ENCODE measurements at regions not wholly inside any gene's neighbourhood (a gene's known extent, or its start where the extent isn't known, plus 50 kb on each side); places are given as distances from the start of the nearest gene placed in this dataset.

GRCh38 chr18:29892960-29893558, 1149.5 kb downstream of the DSC3 start:
- WGBS, 3 donors = 46 to 67% (median 49%) methylated on average over 2 of the region's 2 CpGs
- no peaks in the 10 kb centered on the region for H3K4me1 ChIP-seq (ENCODE audit: control insufficient read depth in 3 of 3, insufficient read depth in 2 of 3, low read depth in 1 of 3, low read length in 2 of 3)
- DNase-seq = no peak
- H3K36me3 ChIP-seq (ENCODE audit: control insufficient read depth in 3 of 3, insufficient read depth in 2 of 3, low read depth in 1 of 3, low read length in 3 of 3) = no peaks in the 10 kb centered on the region
- no peak overlapping the region for H3K27ac ChIP-seq (ENCODE audit: low read depth in 1 of 3, low read length in 2 of 3)
- H3K4me3 ChIP-seq (ENCODE audit: low read depth in 1 of 3, low read length in 3 of 3) = no peak overlapping the region
- H3K9me3 ChIP-seq (ENCODE audit: control insufficient read depth in 2 of 2, insufficient read depth in 1 of 2, low read depth in 1 of 2, low read length in 1 of 2) = no peaks in the 10 kb centered on the region
- H3K27me3 ChIP-seq (ENCODE audit: control insufficient read depth in 3 of 3, insufficient read depth in 3 of 3, low read length in 3 of 3) = no peaks in the 10 kb centered on the region
- no peak for FAIRE-seq

- Histone ChIP-seq H3K9me3 (ENCODE audit: control insufficient read depth in 2 of 2, insufficient read depth in 1 of 2, low read depth in 1 of 2, low read length in 1 of 2) (no peaks in the 10 kb centered on the region), H3K4me1 (ENCODE audit: control insufficient read depth in 3 of 3, insufficient read depth in 2 of 3, low read depth in 1 of 3, low read length in 2 of 3) (no peaks in the 10 kb centered on the region), H3K36me3 (ENCODE audit: control insufficient read depth in 3 of 3, insufficient read depth in 2 of 3, low read depth in 1 of 3, low read length in 3 of 3) (no peaks in the 10 kb centered on the region), H3K27me3 (ENCODE audit: control insufficient read depth in 3 of 3, insufficient read depth in 3 of 3, low read length in 3 of 3) (no peaks in the 10 kb centered on the region), H3K4me3 (ENCODE audit: low read depth in 1 of 3, low read length in 3 of 3) (no peak overlapping the region), H3K27ac (ENCODE audit: low read depth in 1 of 3, low read length in 2 of 3) (no peak overlapping the region)
- no peak for DNase-seq
- FAIRE-seq = no peak
Observed at GRCh38 chr18:29883114-29883513, 1159.4 kb downstream of the DSC3 start.

GRCh38 chr18:29882620-29883019, 1159.9 kb downstream of the DSC3 start:
- no peak for DNase-seq
- 40 to 60% (median 47%) methylated on average over 1 of the region's 1 CpG for WGBS, 3 donors
- no peaks in the 10 kb centered on the region for H3K36me3 ChIP-seq (ENCODE audit: control insufficient read depth in 3 of 3, insufficient read depth in 2 of 3, low read depth in 1 of 3, low read length in 3 of 3)
- no peaks in the 10 kb centered on the region for H3K4me1 ChIP-seq (ENCODE audit: control insufficient read depth in 3 of 3, insufficient read depth in 2 of 3, low read depth in 1 of 3, low read length in 2 of 3)
- FAIRE-seq = no peak
- H3K9me3 ChIP-seq (ENCODE audit: control insufficient read depth in 2 of 2, insufficient read depth in 1 of 2, low read depth in 1 of 2, low read length in 1 of 2) = no peaks in the 10 kb centered on the region
- no peak overlapping the region for H3K4me3 ChIP-seq (ENCODE audit: low read depth in 1 of 3, low read length in 3 of 3)
- H3K27me3 ChIP-seq (ENCODE audit: control insufficient read depth in 3 of 3, insufficient read depth in 3 of 3, low read length in 3 of 3) = no peaks in the 10 kb centered on the region
- H3K27ac ChIP-seq (ENCODE audit: low read depth in 1 of 3, low read length in 2 of 3) = no peak overlapping the region

- Histone ChIP-seq H3K27ac (ENCODE audit: low read depth in 1 of 3, low read length in 2 of 3) (no peak overlapping the region), H3K4me3 (ENCODE audit: low read depth in 1 of 3, low read length in 3 of 3) (no peak overlapping the region), H3K9me3 (ENCODE audit: control insufficient read depth in 2 of 2, insufficient read depth in 1 of 2, low read depth in 1 of 2, low read length in 1 of 2) (no peaks in the 10 kb centered on the region), H3K27me3 (ENCODE audit: control insufficient read depth in 3 of 3, insufficient read depth in 3 of 3, low read length in 3 of 3) (no peaks in the 10 kb centered on the region), H3K36me3 (ENCODE audit: control insufficient read depth in 3 of 3, insufficient read depth in 2 of 3, low read depth in 1 of 3, low read length in 3 of 3) (no peaks in the 10 kb centered on the region), H3K4me1 (ENCODE audit: control insufficient read depth in 3 of 3, insufficient read depth in 2 of 3, low read depth in 1 of 3, low read length in 2 of 3) (no peaks in the 10 kb centered on the region)
- FAIRE-seq (no peak), DNase-seq (no peak)
- 78 to 90% (median 86%) methylated on average over 2 of the region's 2 CpGs for WGBS, 3 donors
Observed at GRCh38 chr18:29879763-29880162, 1162.8 kb downstream of the DSC3 start.

- Histone ChIP-seq H3K9me3 (ENCODE audit: control insufficient read depth in 2 of 2, insufficient read depth in 1 of 2, low read depth in 1 of 2, low read length in 1 of 2) (no peaks in the 10 kb centered on the region), H3K4me3 (ENCODE audit: low read depth in 1 of 3, low read length in 3 of 3) (no peak overlapping the region), H3K27ac (ENCODE audit: low read depth in 1 of 3, low read length in 2 of 3) (no peak overlapping the region), H3K36me3 (ENCODE audit: control insufficient read depth in 3 of 3, insufficient read depth in 2 of 3, low read depth in 1 of 3, low read length in 3 of 3) (no peaks in the 10 kb centered on the region), H3K4me1 (ENCODE audit: control insufficient read depth in 3 of 3, insufficient read depth in 2 of 3, low read depth in 1 of 3, low read length in 2 of 3) (no peaks in the 10 kb centered on the region), H3K27me3 (ENCODE audit: control insufficient read depth in 3 of 3, insufficient read depth in 3 of 3, low read length in 3 of 3) (no peaks in the 10 kb centered on the region)
- FAIRE-seq (no peak), DNase-seq (peak; percentile 9 to 28)
- 73 to 85% (median 73%) methylated on average over 3 of the region's 3 CpGs for WGBS, 3 donors
Observed at GRCh38 chr18:29874519-29875098, 1167.9 kb downstream of the DSC3 start.

- DNase-seq = no peak
- H3K27ac ChIP-seq (ENCODE audit: low read depth in 1 of 3, low read length in 2 of 3) = no peak overlapping the region
- no peaks in the 10 kb centered on the region for H3K36me3 ChIP-seq (ENCODE audit: control insufficient read depth in 3 of 3, insufficient read depth in 2 of 3, low read depth in 1 of 3, low read length in 3 of 3)
- H3K9me3 ChIP-seq (ENCODE audit: control insufficient read depth in 2 of 2, insufficient read depth in 1 of 2, low read depth in 1 of 2, low read length in 1 of 2) = no peaks in the 10 kb centered on the region
- H3K27me3 ChIP-seq (ENCODE audit: control insufficient read depth in 3 of 3, insufficient read depth in 3 of 3, low read length in 3 of 3) = no peaks in the 10 kb centered on the region
- 91 to 94% (median 92%) methylated on average over 8 of the region's 8 CpGs for WGBS, 3 donors
- H3K4me3 ChIP-seq (ENCODE audit: low read depth in 1 of 3, low read length in 3 of 3) = no peak overlapping the region
- FAIRE-seq = no peak
- H3K4me1 ChIP-seq (ENCODE audit: control insufficient read depth in 3 of 3, insufficient read depth in 2 of 3, low read depth in 1 of 3, low read length in 2 of 3) = no peaks in the 10 kb centered on the region
Observed at GRCh38 chr18:29873211-29873610, 1169.3 kb downstream of the DSC3 start.

GRCh38 chr18:29871246-29871645, 1171.3 kb downstream of the DSC3 start:
- DNase-seq = no peak
- no peaks in the 10 kb centered on the region for H3K9me3 ChIP-seq (ENCODE audit: control insufficient read depth in 2 of 2, insufficient read depth in 1 of 2, low read depth in 1 of 2, low read length in 1 of 2)
- FAIRE-seq = no peak
- no peaks in the 10 kb centered on the region for H3K27me3 ChIP-seq (ENCODE audit: control insufficient read depth in 3 of 3, insufficient read depth in 3 of 3, low read length in 3 of 3)
- H3K27ac ChIP-seq (ENCODE audit: low read depth in 1 of 3, low read length in 2 of 3) = no peak overlapping the region
- no peak overlapping the region for H3K4me3 ChIP-seq (ENCODE audit: low read depth in 1 of 3, low read length in 3 of 3)
- 52 to 76% (median 68%) methylated on average over 2 of the region's 2 CpGs for WGBS, 3 donors
- no peaks in the 10 kb centered on the region for H3K4me1 ChIP-seq (ENCODE audit: control insufficient read depth in 3 of 3, insufficient read depth in 2 of 3, low read depth in 1 of 3, low read length in 2 of 3)
- H3K36me3 ChIP-seq (ENCODE audit: control insufficient read depth in 3 of 3, insufficient read depth in 2 of 3, low read depth in 1 of 3, low read length in 3 of 3) = no peaks in the 10 kb centered on the region

GRCh38 chr18:29862824-29863223, 1179.7 kb downstream of the DSC3 start:
- H3K36me3 ChIP-seq (ENCODE audit: control insufficient read depth in 3 of 3, insufficient read depth in 2 of 3, low read depth in 1 of 3, low read length in 3 of 3) = no peaks in the 10 kb centered on the region
- H3K27me3 ChIP-seq (ENCODE audit: control insufficient read depth in 3 of 3, insufficient read depth in 3 of 3, low read length in 3 of 3) = no peaks in the 10 kb centered on the region
- FAIRE-seq (no peak), DNase-seq (no peak)
- no peaks in the 10 kb centered on the region for H3K9me3 ChIP-seq (ENCODE audit: control insufficient read depth in 2 of 2, insufficient read depth in 1 of 2, low read depth in 1 of 2, low read length in 1 of 2)
- 56 to 69% (median 62%) methylated on average over 1 of the region's 1 CpG for WGBS, 3 donors
- H3K4me1 ChIP-seq (ENCODE audit: control insufficient read depth in 3 of 3, insufficient read depth in 2 of 3, low read depth in 1 of 3, low read length in 2 of 3) = no peaks in the 10 kb centered on the region
- H3K27ac ChIP-seq (ENCODE audit: low read depth in 1 of 3, low read length in 2 of 3) = no peak overlapping the region
- no peak overlapping the region for H3K4me3 ChIP-seq (ENCODE audit: low read depth in 1 of 3, low read length in 3 of 3)

- DNase-seq (no peak), FAIRE-seq (no peak)
- H3K4me3 ChIP-seq (ENCODE audit: low read depth in 1 of 3, low read length in 3 of 3) = no peak overlapping the region
Observed at GRCh38 chr18:29855637-29856036, 1186.9 kb downstream of the DSC3 start.

More at GRCh38 chr18:29855637-29856036, 1186.9 kb downstream of the DSC3 start:
- Histone ChIP-seq H3K9me3 (ENCODE audit: control insufficient read depth in 2 of 2, insufficient read depth in 1 of 2, low read depth in 1 of 2, low read length in 1 of 2) (no peaks in the 10 kb centered on the region), H3K4me1 (ENCODE audit: control insufficient read depth in 3 of 3, insufficient read depth in 2 of 3, low read depth in 1 of 3, low read length in 2 of 3) (no peaks in the 10 kb centered on the region), H3K27ac (ENCODE audit: low read depth in 1 of 3, low read length in 2 of 3) (no peak overlapping the region), H3K27me3 (ENCODE audit: control insufficient read depth in 3 of 3, insufficient read depth in 3 of 3, low read length in 3 of 3) (no peaks in the 10 kb centered on the region), H3K36me3 (ENCODE audit: control insufficient read depth in 3 of 3, insufficient read depth in 2 of 3, low read depth in 1 of 3, low read length in 3 of 3) (no peaks in the 10 kb centered on the region)
- 43 to 87% (median 68%) methylated on average over 1 of the region's 1 CpG for WGBS, 3 donors

Data from small intestine (tissue), 7 donors.